OCI-LY3 (cell line): ENCODE measurements at regions not wholly inside any gene's neighbourhood (a gene's known extent, or its start where the extent isn't known, plus 50 kb on each side); places are given as distances from the start of the nearest gene placed in this dataset.

ENCODE experiments used
- H2AFZ ChIP-seq: fragments of 200-600, 300-600 bp; shearing (Covaris generic); 2 replicates; pipeline ENCODE4 v1.6.0; 2014; ENCODE audit warnings: antibody characterized with exemption, low read depth, low read length
- H3K27ac ChIP-seq: fragments of 200-600, 300-600 bp; sonication (generic); 2 replicates; pipeline ENCODE4 v1.5.1; 2014; ENCODE audit warnings: mild to moderate bottlenecking, low read length, moderate library complexity, mixed read lengths
- H3K27me3 ChIP-seq: fragments of 200-600, 300-600 bp; sonication (generic); 2 replicates; pipeline ENCODE4 v1.6.1; 2014; ENCODE audit warnings: low read depth, low read length, mixed read lengths
- H3K36me3 ChIP-seq: fragments of 200-600, 300-600 bp; sonication (generic); replicated peaks from 2 replicates; pipeline ENCODE3; 2014; ENCODE audit warnings: low read depth, low read length, mixed read lengths
- H3K4me1 ChIP-seq: fragments of 300-600, 200-600 bp; sonication (generic); 2 replicates; pipeline ENCODE4 v1.6.1; 2014; ENCODE audit warnings: low read length, mixed read lengths
- H3K4me2 ChIP-seq: fragments of 200-600, 300-600 bp; sonication (generic); 2 replicates; pipeline ENCODE4 v1.6.1; 2014; ENCODE audit warnings: low read length, mixed read lengths
- H3K4me3 ChIP-seq: fragments of 300-600, 200-600 bp; sonication (generic); 2 replicates; pipeline ENCODE4 v1.5.1; 2014; ENCODE audit warnings: antibody characterized with exemption, mild to moderate bottlenecking, low read length, moderate library complexity
- H3K79me2 ChIP-seq: fragments of 300-600, 200-600 bp; shearing (Covaris generic); 2 replicates; pipeline ENCODE4 v1.6.1; 2014; ENCODE audit warnings: mild to moderate bottlenecking, low read length, mixed read lengths
- H3K9ac ChIP-seq: fragments of 300-600, 200-600 bp; shearing (Covaris generic); 2 replicates; pipeline ENCODE4 v1.6.0; 2014; ENCODE audit warnings: mild to moderate bottlenecking, low read length, moderate library complexity
- H3K9me3 ChIP-seq: fragments of 200-600, 300-600 bp; shearing (Covaris generic); 2 replicates; pipeline ENCODE4 v1.6.1; 2014; ENCODE audit warnings: low read length, mixed read lengths; ENCODE audit not compliant: insufficient read depth
- H4K20me1 ChIP-seq: fragments of 200-600, 300-600 bp; sonication (generic); 2 replicates; pipeline ENCODE4 v1.6.1; 2016; ENCODE audit warnings: low read length, mixed read lengths; ENCODE audit not compliant: insufficient read depth
- EZH2phosphoT487 ChIP-seq: fragments of 200-600 bp; shearing (Covaris generic); IDR thresholded peaks from 2 replicates; pipeline ENCODE4 v1.6.1; 2018; ENCODE audit warnings: antibody characterized with exemption, mixed run types, low read depth
- TF ChIP-seq, protein P1 (sequence below): fragments of 200-600, 300-600 bp; sonication (generic); IDR thresholded peaks from 2 replicates; pipeline ENCODE4 v1.5.1; 2014; ENCODE audit warnings: antibody characterized with exemption, low read length, low read depth

DNA sequence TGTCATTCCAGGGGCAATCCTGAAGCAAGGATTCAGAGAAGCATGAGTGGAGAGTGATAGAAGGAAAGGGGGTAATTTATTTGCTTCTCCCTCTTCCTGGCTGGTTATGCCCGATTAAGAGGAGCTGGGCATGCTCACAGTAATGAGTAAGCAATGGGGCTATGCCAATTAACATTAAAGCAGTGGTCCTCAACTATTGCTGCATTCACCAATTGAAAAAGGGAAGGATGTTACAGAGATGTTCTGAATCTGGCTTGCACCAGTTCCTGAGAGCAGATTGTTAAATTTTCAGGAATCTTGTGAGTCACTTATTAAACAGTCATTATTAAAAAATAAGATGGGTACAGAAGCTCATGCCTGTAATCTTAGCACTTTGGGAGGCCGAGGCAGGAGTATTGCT, 85.9 kb upstream of the ZBTB20 start:
- Histone ChIP-seq H2AFZ (no peak overlapping the region), H3K27ac (no peak overlapping the region), H3K9ac (no peak overlapping the region), H3K4me2 (no peak overlapping the region), H3K4me3 (no peak overlapping the region), H3K79me2 (no peaks in the 10 kb centered on the region), H3K9me3 (no peaks in the 10 kb centered on the region), H3K36me3 (no peaks in the 10 kb centered on the region), H3K27me3 (no peaks in the 10 kb centered on the region), H3K4me1 (peaks cover 8% of the 10 kb centered on the region), H4K20me1 (no peaks in the 10 kb centered on the region)
- TF ChIP-seq, protein P1, sequence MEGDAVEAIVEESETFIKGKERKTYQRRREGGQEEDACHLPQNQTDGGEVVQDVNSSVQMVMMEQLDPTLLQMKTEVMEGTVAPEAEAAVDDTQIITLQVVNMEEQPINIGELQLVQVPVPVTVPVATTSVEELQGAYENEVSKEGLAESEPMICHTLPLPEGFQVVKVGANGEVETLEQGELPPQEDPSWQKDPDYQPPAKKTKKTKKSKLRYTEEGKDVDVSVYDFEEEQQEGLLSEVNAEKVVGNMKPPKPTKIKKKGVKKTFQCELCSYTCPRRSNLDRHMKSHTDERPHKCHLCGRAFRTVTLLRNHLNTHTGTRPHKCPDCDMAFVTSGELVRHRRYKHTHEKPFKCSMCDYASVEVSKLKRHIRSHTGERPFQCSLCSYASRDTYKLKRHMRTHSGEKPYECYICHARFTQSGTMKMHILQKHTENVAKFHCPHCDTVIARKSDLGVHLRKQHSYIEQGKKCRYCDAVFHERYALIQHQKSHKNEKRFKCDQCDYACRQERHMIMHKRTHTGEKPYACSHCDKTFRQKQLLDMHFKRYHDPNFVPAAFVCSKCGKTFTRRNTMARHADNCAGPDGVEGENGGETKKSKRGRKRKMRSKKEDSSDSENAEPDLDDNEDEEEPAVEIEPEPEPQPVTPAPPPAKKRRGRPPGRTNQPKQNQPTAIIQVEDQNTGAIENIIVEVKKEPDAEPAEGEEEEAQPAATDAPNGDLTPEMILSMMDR: no peak
- no peak for TF ChIP-seq EZH2phosphoT487

DNA sequence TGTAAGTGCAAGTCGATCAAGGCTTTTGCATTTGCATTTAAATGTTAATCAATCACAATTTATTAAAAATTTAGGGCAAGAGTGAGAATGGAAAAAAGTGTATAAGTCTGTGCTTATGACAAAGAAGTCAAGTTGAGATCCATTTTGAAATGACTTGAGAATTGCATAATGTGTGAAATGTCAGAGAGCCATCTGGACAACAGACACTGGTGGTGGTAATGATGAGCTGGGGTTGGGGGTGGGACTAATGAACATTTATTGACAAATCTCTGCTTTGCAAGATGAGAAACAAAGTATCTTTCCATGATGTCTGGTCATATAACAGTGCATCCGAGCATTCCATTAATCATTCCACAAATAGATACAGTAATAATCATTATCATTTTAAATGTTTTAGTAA, 89.4 kb upstream of the ZBTB20 start:
- peaks cover 8% of the 10 kb centered on the region for H3K4me1 ChIP-seq
- no peak overlapping the region for H3K27ac ChIP-seq
- H3K27me3 ChIP-seq: peaks cover 2% of the 10 kb centered on the region; the same call in 1 of the 2 replicates
- no peak overlapping the region for H3K9ac ChIP-seq
- H3K36me3 ChIP-seq: no peaks in the 10 kb centered on the region
- H4K20me1 ChIP-seq: no peaks in the 10 kb centered on the region
- H3K4me2 ChIP-seq: no peak overlapping the region
- H3K9me3 ChIP-seq: no peaks in the 10 kb centered on the region
- H2AFZ ChIP-seq: no peak overlapping the region
- no peaks in the 10 kb centered on the region for H3K79me2 ChIP-seq
- TF ChIP-seq, protein P1: no peak
- no peak for TF ChIP-seq EZH2phosphoT487
- H3K4me3 ChIP-seq: no peak overlapping the region

DNA sequence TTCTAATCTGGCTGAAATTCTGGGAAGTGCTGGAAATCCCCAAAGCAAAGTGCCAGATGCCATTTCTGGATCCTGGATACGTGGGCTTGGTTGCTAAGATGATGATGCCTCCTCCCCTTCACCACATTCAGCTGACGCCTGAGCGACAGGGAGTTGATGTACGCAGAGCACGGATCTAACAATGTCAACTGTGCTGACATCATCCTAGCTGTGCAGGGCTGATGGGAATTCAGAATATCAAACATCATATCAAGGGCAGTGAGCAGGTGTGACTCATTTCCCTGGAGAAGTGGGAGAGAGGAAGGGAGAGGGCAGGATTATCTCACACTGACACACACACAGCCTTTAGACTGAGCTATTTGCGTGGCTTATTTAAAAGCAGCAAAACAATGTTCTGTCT, 92.6 kb upstream of the ZBTB20 start:
- H3K36me3 ChIP-seq: no peaks in the 10 kb centered on the region
- H3K27me3 ChIP-seq: peaks cover 2% of the 10 kb centered on the region; the same call in 1 of the 2 replicates
- H3K4me1 ChIP-seq: no peaks in the 10 kb centered on the region
- no peak overlapping the region for H3K9ac ChIP-seq
- no peaks in the 10 kb centered on the region for H4K20me1 ChIP-seq
- no peak overlapping the region for H3K4me3 ChIP-seq
- H2AFZ ChIP-seq: no peak overlapping the region
- H3K27ac ChIP-seq: no peak overlapping the region
- TF ChIP-seq EZH2phosphoT487: no peak
- TF ChIP-seq, protein P1: no peak
- H3K79me2 ChIP-seq: no peaks in the 10 kb centered on the region
- H3K4me2 ChIP-seq: no peak overlapping the region
- no peaks in the 10 kb centered on the region for H3K9me3 ChIP-seq

DNA sequence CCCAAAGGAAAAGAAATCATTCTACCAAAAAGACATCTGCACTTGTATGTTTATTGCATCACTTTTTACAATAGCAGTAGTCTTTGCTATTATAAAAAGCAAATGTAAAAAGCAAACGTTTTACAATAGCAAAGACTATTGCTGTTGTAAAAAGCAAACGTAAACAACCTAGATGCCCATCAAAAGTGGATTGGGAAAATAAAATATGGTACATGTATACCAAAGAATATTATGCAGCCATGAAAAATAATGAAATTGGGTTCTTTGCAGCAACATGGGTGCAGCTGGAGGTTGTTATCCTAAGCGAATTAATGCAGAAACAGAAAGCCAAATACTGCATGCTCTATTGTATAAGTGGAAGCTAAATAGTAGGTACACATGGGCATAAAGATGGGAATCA, 97.3 kb upstream of the ZBTB20 start:
- no peak overlapping the region for H3K4me3 ChIP-seq
- no peaks in the 10 kb centered on the region for H3K36me3 ChIP-seq
- no peaks in the 10 kb centered on the region for H3K4me1 ChIP-seq
- H3K9ac ChIP-seq: no peak overlapping the region
- H3K9me3 ChIP-seq: no peaks in the 10 kb centered on the region
- H4K20me1 ChIP-seq: no peaks in the 10 kb centered on the region
- H3K27ac ChIP-seq: no peak overlapping the region
- H2AFZ ChIP-seq: no peak overlapping the region
- TF ChIP-seq, protein P1: no peak
- TF ChIP-seq EZH2phosphoT487: no peak
- H3K4me2 ChIP-seq: no peak overlapping the region
- no peaks in the 10 kb centered on the region for H3K79me2 ChIP-seq
- H3K27me3 ChIP-seq: peaks cover 2% of the 10 kb centered on the region; the same call in 1 of the 2 replicates
